MM.1S (cell line): ENCODE measurements at regions not wholly inside any gene's neighbourhood (a gene's known extent, or its start where the extent isn't known, plus 50 kb on each side); places are given as distances from the start of the nearest gene placed in this dataset.
A peak's percentile ranks its signal among the peaks of the same experiment; 100 is the strongest.
"Not testable (repeated sequence)": the region's sequence is repeated elsewhere in the genome, so short reads cannot be mapped to it uniquely, and the experiment has no call there.

Source experiments
- DNase-seq: peaks from one replicate; pipeline ENCODE4 v3.0.0-alpha.2; 2015
- H2AFZ ChIP-seq: fragments of 300-600 bp; sonication (generic); 2 replicates; pipeline ENCODE4 v1.6.0; 2016; ENCODE audit warnings: antibody characterized with exemption, low read length
- H3F3A ChIP-seq: fragments of 300-600 bp; sonication (generic); 2 replicates; pipeline ENCODE4 v1.6.1; 2016; ENCODE audit warnings: mild to moderate bottlenecking, antibody characterized with exemption, low read length, moderate library complexity, mixed read lengths; ENCODE audit not compliant: insufficient read depth
- H3K27ac ChIP-seq: fragments of 300-600 bp; sonication (generic); 2 replicates; pipeline ENCODE4 v1.5.1; 2016; ENCODE audit warnings: mild to moderate bottlenecking, low read length
- H3K27me3 ChIP-seq: fragments of 300-600 bp; sonication (generic); replicated peaks from 2 replicates; pipeline ENCODE4 v1.6.0; 2016; ENCODE audit warnings: low read length; ENCODE audit not compliant: insufficient read depth
- H3K36me3 ChIP-seq: fragments of 300-600 bp; sonication (generic); replicated peaks from 2 replicates; pipeline ENCODE4 v1.6.1; 2016; ENCODE audit warnings: mild to moderate bottlenecking, low read length, mixed read lengths; ENCODE audit not compliant: insufficient read depth
- H3K4me1 ChIP-seq: fragments of 300-600 bp; sonication (generic); 2 replicates; pipeline ENCODE4 v1.6.1; 2016; ENCODE audit warnings: low read length, mixed read lengths
- H3K4me2 ChIP-seq: fragments of 300-600 bp; sonication (generic); 2 replicates; pipeline ENCODE4 v1.6.0; 2016; ENCODE audit warnings: low read depth, low read length
- H3K4me3 ChIP-seq: fragments of 300-600 bp; sonication (generic); 2 replicates; pipeline ENCODE4 v1.5.1; 2016; ENCODE audit warnings: low read length, mixed read lengths
- H3K79me2 ChIP-seq: fragments of 300-600 bp; sonication (generic); 2 replicates; pipeline ENCODE4 v1.6.1; 2016; ENCODE audit warnings: mixed run types, low read length, mixed read lengths
- H3K9ac ChIP-seq: fragments of 300-600 bp; sonication (generic); 2 replicates; pipeline ENCODE4 v1.6.1; 2016; ENCODE audit warnings: low read length, mixed read lengths
- H3K9me2 ChIP-seq: fragments of 300-600 bp; sonication (generic); replicated peaks from 2 replicates; pipeline ENCODE4 v1.6.1; 2016; ENCODE audit warnings: mild to moderate bottlenecking, low read length, mixed read lengths; ENCODE audit not compliant: insufficient read depth
- H3K9me3 ChIP-seq: fragments of 300-600 bp; sonication (generic); replicated peaks from 2 replicates; pipeline ENCODE4 v1.6.1; 2016; ENCODE audit warnings: mild to moderate bottlenecking, low read length, mixed read lengths; ENCODE audit not compliant: insufficient read depth
- H4K20me1 ChIP-seq: fragments of 300-600 bp; sonication (generic); 2 replicates; pipeline ENCODE4 v1.6.1; 2016; ENCODE audit warnings: mild to moderate bottlenecking, low read length, moderate library complexity, mixed read lengths; ENCODE audit not compliant: insufficient read depth
- CTCF ChIP-seq: fragments of 300-600 bp; sonication (generic); IDR thresholded peaks from 2 replicates; pipeline ENCODE4 v1.5.1; 2016; ENCODE audit warnings: antibody characterized with exemption, low read length, mixed read lengths
- EZH2 ChIP-seq: fragments of 300-600 bp; sonication (generic); optimal IDR thresholded peaks from 2 replicates; pipeline ENCODE3; 2017; ENCODE audit warnings: low read depth, mild to moderate bottlenecking, antibody characterized with exemption, low read length, mixed read lengths
- EZH2phosphoT487 ChIP-seq: fragments of 300-600 bp; sonication (generic); IDR thresholded peaks from 2 replicates; pipeline ENCODE4 v1.6.1; 2018; ENCODE audit warnings: antibody characterized with exemption, low read length

- H3K9me3 ChIP-seq = no peaks in the 10 kb centered on the region
- TF ChIP-seq EZH2phosphoT487 (no peak), CTCF (peak; percentile 66)
Observed at GRCh38 chr14:106790189-106791036, 1264.0 kb downstream of the TMEM121 start.

GRCh38 chr14:106792543-106792942 lies 1266.2 kb downstream of the TMEM121 start:
- Histone ChIP-seq H3K9ac (no peak overlapping the region), H3K4me2 (no peak overlapping the region), H3K4me3 (no peak overlapping the region), H3K27me3 (no peaks in the 10 kb centered on the region), H2AFZ (no peak overlapping the region), H3K4me1 (no peaks in the 10 kb centered on the region), H4K20me1 (no peaks in the 10 kb centered on the region), H3K27ac (no peak overlapping the region), H3K9me2 (no peaks in the 10 kb centered on the region), H3K36me3 (no peaks in the 10 kb centered on the region), H3F3A (no peaks in the 10 kb centered on the region), H3K79me2 (no peaks in the 10 kb centered on the region), H3K9me3 (no peaks in the 10 kb centered on the region)
- no peak for DNase-seq
- TF ChIP-seq EZH2 (no peak), CTCF (no peak), EZH2phosphoT487 (no peak)

More at GRCh38 chr14:106790189-106791036, 1264.0 kb downstream of the TMEM121 start:
- peak; percentile 71 for DNase-seq
- Histone ChIP-seq H3F3A (no peaks in the 10 kb centered on the region), H2AFZ (no peak overlapping the region), H3K36me3 (no peaks in the 10 kb centered on the region), H3K4me3 (no peak overlapping the region), H3K9me2 (no peaks in the 10 kb centered on the region), H3K27me3 (no peaks in the 10 kb centered on the region), H3K4me1 (no peaks in the 10 kb centered on the region), H3K9ac (no peak overlapping the region), H3K27ac (no peak overlapping the region), H4K20me1 (no peaks in the 10 kb centered on the region), H3K79me2 (no peaks in the 10 kb centered on the region), H3K4me2 (no peak overlapping the region)

GRCh38 chr14:106798166-106798565 lies 1271.8 kb downstream of the TMEM121 start:
- H3K9me3 ChIP-seq = not testable (repeated sequence)

More at GRCh38 chr14:106798166-106798565, 1271.8 kb downstream of the TMEM121 start:
- not testable (repeated sequence) for H3K4me3 ChIP-seq, H3K36me3 ChIP-seq, H3K79me2 ChIP-seq, H3K27ac ChIP-seq, H3K27me3 ChIP-seq, H3K9me2 ChIP-seq, H2AFZ ChIP-seq, H3K4me2 ChIP-seq, H4K20me1 ChIP-seq, DNase-seq, H3K9ac ChIP-seq, H3K4me1 ChIP-seq, H3F3A ChIP-seq
